ENCODE measurements at regions not wholly inside any gene's neighbourhood (a gene's known extent, or its start where the extent isn't known, plus 50 kb on each side); places are given as distances from the start of the nearest gene placed in this dataset.

DNA sequence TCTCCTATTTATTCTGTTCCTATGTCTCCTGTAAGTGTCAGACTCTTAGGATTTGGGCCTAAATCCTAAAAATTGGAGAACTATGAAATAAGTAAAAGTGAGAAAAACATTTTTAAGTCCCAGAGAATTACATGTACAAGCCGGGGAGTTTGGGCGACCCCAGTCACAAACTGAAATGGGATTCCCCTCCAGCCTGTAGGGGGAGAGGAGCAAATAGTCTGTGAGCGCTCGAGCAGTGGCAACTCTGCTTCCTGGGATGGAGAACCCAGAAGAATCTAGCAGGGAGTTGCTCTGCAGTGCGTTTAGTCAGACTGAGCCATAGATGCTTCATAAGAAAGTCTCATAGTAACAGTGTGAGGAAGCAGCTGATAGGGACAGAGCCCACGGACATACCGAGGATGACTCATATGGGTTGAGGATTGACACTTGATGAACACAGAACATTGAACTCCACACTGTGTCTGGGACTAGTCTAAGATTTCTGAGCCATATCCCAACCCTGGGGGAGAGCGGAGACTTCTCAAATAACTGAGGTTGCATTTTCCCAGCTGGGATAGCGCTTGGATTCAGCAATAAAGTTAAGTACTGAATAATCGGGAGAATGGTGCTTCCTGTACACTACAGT lies 437.2 kb downstream of the BCKDHB start:
- WGBS = 95% methylated on average over 10 of the region's 10 CpGs
- intact Hi-C loops (cut with DNase I) = no loop called here

DNA sequence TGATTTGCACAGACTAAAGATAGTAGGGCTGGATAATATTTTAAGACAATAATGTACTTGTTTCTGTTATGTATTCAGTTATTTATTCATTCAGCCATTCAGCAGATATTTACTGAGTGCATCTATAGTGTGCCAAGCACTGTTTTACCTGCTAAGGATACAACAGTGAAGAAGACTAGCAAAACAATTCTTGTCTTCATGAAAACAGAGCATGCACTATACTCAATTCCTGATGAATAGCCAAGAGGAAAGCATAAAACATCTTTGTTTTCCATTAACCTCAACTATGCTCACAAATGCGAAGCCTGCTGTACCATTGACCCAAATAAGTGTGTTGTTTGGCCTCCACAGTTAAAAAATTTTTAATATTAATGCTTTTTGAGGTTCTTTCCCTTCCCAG lies 436.7 kb downstream of the BCKDHB start:
- no peaks in the 10 kb centered on the region for H3K36me3 ChIP-seq
- no peak for DNase-seq (ENCODE audit: low spot score)
- H3K27ac ChIP-seq = no peak overlapping the region
- intact Hi-C loops (cut with DNase I) = no loop called here
- H3K4me3 ChIP-seq = no peak overlapping the region
- H3K27me3 ChIP-seq (replicated peaks; ENCODE audit: insufficient read depth) = no peaks in the 10 kb centered on the region
- H3K4me1 ChIP-seq (replicated peaks) = no peaks in the 10 kb centered on the region
- no peak for TF ChIP-seq POLR2AphosphoS5 (IDR thresholded peaks at IDR 0.05)
- WGBS = 84% methylated on average over 1 of the region's 1 CpG
- H3K9me3 ChIP-seq = no peaks in the 10 kb centered on the region

More for the DNA sequence above, 437.2 kb downstream of the BCKDHB start:
- no peak overlapping the region for H3K4me3 ChIP-seq
- H3K9me3 ChIP-seq = no peaks in the 10 kb centered on the region
- no peak for TF ChIP-seq POLR2AphosphoS5 (IDR thresholded peaks at IDR 0.05)
- TF ChIP-seq, protein P1, sequence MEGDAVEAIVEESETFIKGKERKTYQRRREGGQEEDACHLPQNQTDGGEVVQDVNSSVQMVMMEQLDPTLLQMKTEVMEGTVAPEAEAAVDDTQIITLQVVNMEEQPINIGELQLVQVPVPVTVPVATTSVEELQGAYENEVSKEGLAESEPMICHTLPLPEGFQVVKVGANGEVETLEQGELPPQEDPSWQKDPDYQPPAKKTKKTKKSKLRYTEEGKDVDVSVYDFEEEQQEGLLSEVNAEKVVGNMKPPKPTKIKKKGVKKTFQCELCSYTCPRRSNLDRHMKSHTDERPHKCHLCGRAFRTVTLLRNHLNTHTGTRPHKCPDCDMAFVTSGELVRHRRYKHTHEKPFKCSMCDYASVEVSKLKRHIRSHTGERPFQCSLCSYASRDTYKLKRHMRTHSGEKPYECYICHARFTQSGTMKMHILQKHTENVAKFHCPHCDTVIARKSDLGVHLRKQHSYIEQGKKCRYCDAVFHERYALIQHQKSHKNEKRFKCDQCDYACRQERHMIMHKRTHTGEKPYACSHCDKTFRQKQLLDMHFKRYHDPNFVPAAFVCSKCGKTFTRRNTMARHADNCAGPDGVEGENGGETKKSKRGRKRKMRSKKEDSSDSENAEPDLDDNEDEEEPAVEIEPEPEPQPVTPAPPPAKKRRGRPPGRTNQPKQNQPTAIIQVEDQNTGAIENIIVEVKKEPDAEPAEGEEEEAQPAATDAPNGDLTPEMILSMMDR (IDR thresholded peaks at IDR 0.05) = no peak
- no peak for TF ChIP-seq POLR2A (IDR thresholded peaks at IDR 0.05)
- no peaks in the 10 kb centered on the region for H3K4me1 ChIP-seq (replicated peaks)
- H3K27me3 ChIP-seq (replicated peaks; ENCODE audit: insufficient read depth) = no peaks in the 10 kb centered on the region
- H3K27ac ChIP-seq = no peak overlapping the region
- no peak for DNase-seq (ENCODE audit: low spot score)
- no peaks in the 10 kb centered on the region for H3K36me3 ChIP-seq

DNA sequence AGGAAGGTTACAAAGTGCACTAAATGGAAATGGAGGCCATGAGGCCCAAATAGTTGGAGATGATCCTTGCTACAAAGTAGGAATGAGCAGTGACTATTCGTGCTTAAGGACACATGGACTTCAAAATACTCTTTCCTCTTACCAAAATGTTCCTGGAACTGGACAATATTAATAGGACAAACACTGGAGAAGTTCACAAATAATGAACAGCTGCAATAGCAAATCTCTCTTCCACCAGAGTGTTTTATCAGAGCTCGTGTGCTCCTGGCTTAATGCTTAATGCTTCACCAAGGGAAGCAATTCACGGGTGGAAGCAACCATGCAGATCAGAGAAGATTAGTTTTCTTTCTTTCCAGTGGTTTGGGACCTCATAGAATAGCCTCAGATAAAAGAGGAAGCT lies 435.4 kb downstream of the BCKDHB start:
- no peak overlapping the region for H3K27ac ChIP-seq
- no peak for TF ChIP-seq POLR2AphosphoS5 (IDR thresholded peaks at IDR 0.05)
- no peak for TF ChIP-seq POLR2A (IDR thresholded peaks at IDR 0.05)
- TF ChIP-seq, protein P1 (IDR thresholded peaks at IDR 0.05) = no peak
- no peak overlapping the region for H3K4me3 ChIP-seq

DNA sequence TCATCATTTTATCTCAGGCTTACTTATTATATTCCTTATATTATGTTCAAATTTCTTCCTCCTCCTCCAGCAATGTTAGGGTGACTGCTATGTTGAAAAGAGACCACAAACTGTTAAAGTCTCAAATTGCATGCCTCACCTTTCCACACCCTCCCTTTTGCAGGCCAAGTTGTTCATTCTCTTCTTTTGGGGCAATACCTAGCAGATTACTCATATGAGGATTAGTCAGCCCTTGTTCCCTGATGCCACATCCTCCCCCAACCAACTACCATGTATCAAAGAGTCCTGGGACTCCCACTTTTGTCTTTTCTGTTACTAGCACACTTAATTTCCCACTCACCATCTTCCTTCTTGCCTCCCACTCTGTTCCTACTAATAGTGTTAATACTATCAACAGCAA lies 434.7 kb downstream of the BCKDHB start:
- DNase-seq (ENCODE audit: low spot score) = no peak
- no peaks in the 10 kb centered on the region for H3K27me3 ChIP-seq (replicated peaks; ENCODE audit: insufficient read depth)
- no peak overlapping the region for H3K27ac ChIP-seq
- no peaks in the 10 kb centered on the region for H3K36me3 ChIP-seq
- TF ChIP-seq, protein P1 (IDR thresholded peaks at IDR 0.05) = no peak
- TF ChIP-seq POLR2A (IDR thresholded peaks at IDR 0.05) (no peak), POLR2AphosphoS5 (IDR thresholded peaks at IDR 0.05) (no peak)
- H3K9me3 ChIP-seq = no peaks in the 10 kb centered on the region
- H3K4me3 ChIP-seq = no peak overlapping the region
- intact Hi-C loops (cut with DNase I) = no loop called here
- no peaks in the 10 kb centered on the region for H3K4me1 ChIP-seq (replicated peaks)

More for the DNA sequence above, 435.4 kb downstream of the BCKDHB start:
- Histone ChIP-seq H3K36me3 (no peaks in the 10 kb centered on the region), H3K4me1 (replicated peaks) (no peaks in the 10 kb centered on the region), H3K9me3 (no peaks in the 10 kb centered on the region), H3K27me3 (replicated peaks; ENCODE audit: insufficient read depth) (no peaks in the 10 kb centered on the region)
- no peak for DNase-seq (ENCODE audit: low spot score)
- 78% methylated on average over 3 of the region's 3 CpGs for WGBS
- intact Hi-C loops (cut with DNase I) = no loop called here

DNA sequence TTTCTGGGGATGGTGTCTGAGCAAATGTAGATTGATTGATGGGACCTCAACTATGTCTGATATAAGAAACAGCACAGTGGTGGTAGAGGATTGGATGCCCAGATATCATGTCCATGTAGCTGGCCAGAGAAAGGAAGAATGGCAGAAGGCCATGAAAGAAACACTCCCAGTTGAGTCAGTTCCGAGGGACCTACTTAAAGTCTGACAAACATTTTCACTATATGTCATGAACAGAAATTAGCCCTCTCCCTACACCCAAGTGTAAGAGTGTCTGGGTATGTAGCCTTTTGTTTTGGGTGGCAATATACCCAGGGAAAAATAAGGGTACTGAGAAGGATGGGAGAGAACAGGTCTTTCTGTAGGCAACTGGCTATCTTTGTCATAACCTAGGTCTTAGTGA lies 434.2 kb downstream of the BCKDHB start:
- TF ChIP-seq POLR2AphosphoS5 (IDR thresholded peaks at IDR 0.05) = no peak
- no peak for TF ChIP-seq POLR2A (IDR thresholded peaks at IDR 0.05)
- TF ChIP-seq, protein P1 (IDR thresholded peaks at IDR 0.05) = no peak
- WGBS = 82% methylated on average over 1 of the region's 1 CpG
- intact Hi-C loops (cut with DNase I) = no loop called here

More for the DNA sequence above, 434.2 kb downstream of the BCKDHB start:
- Histone ChIP-seq H3K27ac (no peak overlapping the region), H3K9me3 (no peaks in the 10 kb centered on the region), H3K36me3 (no peaks in the 10 kb centered on the region), H3K27me3 (replicated peaks; ENCODE audit: insufficient read depth) (no peaks in the 10 kb centered on the region), H3K4me3 (no peak overlapping the region), H3K4me1 (replicated peaks) (no peaks in the 10 kb centered on the region)
- DNase-seq (ENCODE audit: low spot score) = no peak

All from prostate gland (tissue), 2 donors.